Tibial nerve (tissue), 4 donors: ENCODE measurements at regions not wholly inside any gene's neighbourhood (a gene's known extent, or its start where the extent isn't known, plus 50 kb on each side); places are given as distances from the start of the nearest gene placed in this dataset.

Experiments
- EP300 ChIP-seq, 2 donors: sonication (generic); formaldehyde crosslinking; IDR thresholded peaks; one replicate each; pipeline ENCODE4 v1.6.1; 2017; ENCODE audit warnings: antibody characterized with exemption in 2 of 2, mild to moderate bottlenecking in 1 of 2
- POLR2A ChIP-seq, 2 donors: fragments of 450-650 bp; IDR thresholded peaks; one replicate each; pipeline ENCODE4 v1.6.1; 2017; ENCODE audit warnings: antibody characterized with exemption in 2 of 2, mild to moderate bottlenecking in 2 of 2, moderate library complexity in 2 of 2
- TF ChIP-seq, protein P1 (sequence below), 5 experiments: fragments of 200-600 bp in 3 of 5; fragments of 450-650 bp in 2 of 5; sonication (generic) in 3 of 5; IDR thresholded peaks; one replicate each; pipeline ENCODE4 v1.5.1; 2016 to 2019; ENCODE audit warnings: antibody characterized with exemption in 5 of 5, mild to moderate bottlenecking in 3 of 5, moderate library complexity in 2 of 5

DNA sequence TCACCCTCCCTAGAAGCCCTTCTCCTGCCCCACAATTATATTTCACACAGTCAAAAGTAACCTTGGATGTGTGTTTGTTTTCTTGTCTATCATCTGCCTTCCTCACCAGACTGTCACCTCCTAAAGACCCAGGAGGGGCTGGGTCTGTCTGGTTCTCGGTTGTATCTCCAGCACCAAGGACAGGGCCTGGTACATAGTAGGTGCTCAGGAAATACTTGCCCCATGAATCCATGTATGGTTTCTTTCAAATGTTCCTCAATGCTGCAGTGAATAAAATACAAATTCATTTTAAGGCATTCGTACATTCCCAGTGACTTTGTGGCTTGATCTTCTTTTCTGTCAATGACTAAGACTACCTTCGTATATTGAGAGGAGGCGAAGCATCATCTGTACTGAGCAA is 122.9 kb upstream of the ZNF716 start:
- TF ChIP-seq POLR2A (IDR thresholded peaks at IDR 0.05) (no peak), EP300 (IDR thresholded peaks at IDR 0.05) (no peak)
- TF ChIP-seq, protein P1, sequence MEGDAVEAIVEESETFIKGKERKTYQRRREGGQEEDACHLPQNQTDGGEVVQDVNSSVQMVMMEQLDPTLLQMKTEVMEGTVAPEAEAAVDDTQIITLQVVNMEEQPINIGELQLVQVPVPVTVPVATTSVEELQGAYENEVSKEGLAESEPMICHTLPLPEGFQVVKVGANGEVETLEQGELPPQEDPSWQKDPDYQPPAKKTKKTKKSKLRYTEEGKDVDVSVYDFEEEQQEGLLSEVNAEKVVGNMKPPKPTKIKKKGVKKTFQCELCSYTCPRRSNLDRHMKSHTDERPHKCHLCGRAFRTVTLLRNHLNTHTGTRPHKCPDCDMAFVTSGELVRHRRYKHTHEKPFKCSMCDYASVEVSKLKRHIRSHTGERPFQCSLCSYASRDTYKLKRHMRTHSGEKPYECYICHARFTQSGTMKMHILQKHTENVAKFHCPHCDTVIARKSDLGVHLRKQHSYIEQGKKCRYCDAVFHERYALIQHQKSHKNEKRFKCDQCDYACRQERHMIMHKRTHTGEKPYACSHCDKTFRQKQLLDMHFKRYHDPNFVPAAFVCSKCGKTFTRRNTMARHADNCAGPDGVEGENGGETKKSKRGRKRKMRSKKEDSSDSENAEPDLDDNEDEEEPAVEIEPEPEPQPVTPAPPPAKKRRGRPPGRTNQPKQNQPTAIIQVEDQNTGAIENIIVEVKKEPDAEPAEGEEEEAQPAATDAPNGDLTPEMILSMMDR (IDR thresholded peaks at IDR 0.05), result no peak
